ENCODE measurements at regions not wholly inside any gene's neighbourhood (a gene's known extent, or its start where the extent isn't known, plus 50 kb on each side); places are given as distances from the start of the nearest gene placed in this dataset.

GRCh38 chr10:61341008-61341407 lies 112.2 kb downstream of the TMEM26 start:
- H2BK5ac ChIP-seq (ENCODE audit: low read depth, low read length, poor library complexity) = no peak overlapping the region
- no peaks in the 10 kb centered on the region for H3K9me3 ChIP-seq (ENCODE audit: insufficient read depth, low read depth, low read length)
- H4K12ac ChIP-seq (ENCODE audit: low read depth, low read length) = no peak overlapping the region
- H3K79me1 ChIP-seq (ENCODE audit: low read length) = no peaks in the 10 kb centered on the region
- no peak overlapping the region for H3K18ac ChIP-seq (ENCODE audit: low read length)
- H2BK12ac ChIP-seq (ENCODE audit: low read length) = no peak overlapping the region
- H3K36me3 ChIP-seq (ENCODE audit: control insufficient read depth in 1 of 2, insufficient read depth in 2 of 2, low read length in 2 of 2) = no peaks in the 10 kb centered on the region
- H3K4me3 ChIP-seq (ENCODE audit: low read depth, low read length) = no peak overlapping the region
- no peak overlapping the region for H3K4ac ChIP-seq (ENCODE audit: low read depth, low read length)
- no peak overlapping the region for H2BK120ac ChIP-seq (ENCODE audit: insufficient read depth, low read length, poor library complexity)
- no peak overlapping the region for H3K4me2 ChIP-seq (ENCODE audit: low read length)
- no peak overlapping the region for H4K8ac ChIP-seq (ENCODE audit: low read depth, low read length)
- no peaks in the 10 kb centered on the region for H3K79me2 ChIP-seq (ENCODE audit: control insufficient read depth, insufficient read depth, low read length, poor library complexity)
- no peak overlapping the region for H3K9ac ChIP-seq (ENCODE audit: low read length)
- H4K91ac ChIP-seq (ENCODE audit: low read depth, low read length) = no peak overlapping the region
- no peak overlapping the region for H3K14ac ChIP-seq (ENCODE audit: low read length)
- DNase-seq = no peak
- no peak overlapping the region for H2AK5ac ChIP-seq (ENCODE audit: low read length)
- H3K4me1 ChIP-seq (ENCODE audit: control insufficient read depth in 1 of 2, insufficient read depth in 2 of 2, low read length in 2 of 2) = no peaks in the 10 kb centered on the region
- no peaks in the 10 kb centered on the region for H3K27me3 ChIP-seq (ENCODE audit: insufficient read depth, low read length)
- no peak overlapping the region for H3K27ac ChIP-seq (ENCODE audit: low read depth, low read length)
- H2AFZ ChIP-seq (ENCODE audit: insufficient read depth, low read length, poor library complexity) = no peak overlapping the region
- no peak overlapping the region for H3K23ac ChIP-seq (ENCODE audit: low read length)

GRCh38 chr10:61338146-61338545 lies 115.0 kb downstream of the TMEM26 start:
- Histone ChIP-seq H3K36me3 (ENCODE audit: control insufficient read depth in 1 of 2, insufficient read depth in 2 of 2, low read length in 2 of 2) (no peaks in the 10 kb centered on the region), H3K79me2 (ENCODE audit: control insufficient read depth, insufficient read depth, low read length, poor library complexity) (no peaks in the 10 kb centered on the region), H2AK5ac (ENCODE audit: low read length) (no peak overlapping the region), H3K23ac (ENCODE audit: low read length) (no peak overlapping the region), H2BK120ac (ENCODE audit: insufficient read depth, low read length, poor library complexity) (no peak overlapping the region), H3K27me3 (ENCODE audit: insufficient read depth, low read length) (no peaks in the 10 kb centered on the region), H3K4me2 (ENCODE audit: low read length) (no peak overlapping the region), H4K8ac (ENCODE audit: low read depth, low read length) (no peak overlapping the region), H2BK5ac (ENCODE audit: low read depth, low read length, poor library complexity) (no peak overlapping the region), H3K4me3 (ENCODE audit: low read depth, low read length) (no peak overlapping the region), H3K27ac (ENCODE audit: low read depth, low read length) (no peak overlapping the region), H3K14ac (ENCODE audit: low read length) (no peak overlapping the region), H4K12ac (ENCODE audit: low read depth, low read length) (no peak overlapping the region), H3K79me1 (ENCODE audit: low read length) (no peaks in the 10 kb centered on the region), H3K9ac (ENCODE audit: low read length) (no peak overlapping the region), H3K9me3 (ENCODE audit: insufficient read depth, low read depth, low read length) (no peaks in the 10 kb centered on the region), H2BK12ac (ENCODE audit: low read length) (no peak overlapping the region), H3K4me1 (ENCODE audit: control insufficient read depth in 1 of 2, insufficient read depth in 2 of 2, low read length in 2 of 2) (no peaks in the 10 kb centered on the region), H2AFZ (ENCODE audit: insufficient read depth, low read length, poor library complexity) (no peak overlapping the region), H3K4ac (ENCODE audit: low read depth, low read length) (no peak overlapping the region), H4K91ac (ENCODE audit: low read depth, low read length) (no peak overlapping the region), H3K18ac (ENCODE audit: low read length) (no peak overlapping the region)
- no CpG with 5 or more reads among the region's 1 CpG for WGBS (ENCODE audit: extremely low coverage, insufficient coverage, insufficient read length)
- DNase-seq = no peak

GRCh38 chr10:61337741-61338140 lies 115.4 kb downstream of the TMEM26 start:
- whole genome bisulfite sequencing (ENCODE audit: extremely low coverage, insufficient coverage, insufficient read length) = no CpG with 5 or more reads among the region's 3 CpGs

GRCh38 chr10:61336831-61337230 lies 116.3 kb downstream of the TMEM26 start:
- Histone ChIP-seq H3K18ac (ENCODE audit: low read length) (no peak overlapping the region), H2AFZ (ENCODE audit: insufficient read depth, low read length, poor library complexity) (no peak overlapping the region), H3K9me3 (ENCODE audit: insufficient read depth, low read depth, low read length) (no peaks in the 10 kb centered on the region), H3K14ac (ENCODE audit: low read length) (no peak overlapping the region), H4K91ac (ENCODE audit: low read depth, low read length) (no peak overlapping the region), H2BK5ac (ENCODE audit: low read depth, low read length, poor library complexity) (no peak overlapping the region), H3K4me3 (ENCODE audit: low read depth, low read length) (no peak overlapping the region), H3K9ac (ENCODE audit: low read length) (no peak overlapping the region), H3K27ac (ENCODE audit: low read depth, low read length) (no peak overlapping the region), H2AK5ac (ENCODE audit: low read length) (no peak overlapping the region), H2BK120ac (ENCODE audit: insufficient read depth, low read length, poor library complexity) (no peak overlapping the region), H3K23ac (ENCODE audit: low read length) (no peak overlapping the region), H3K4me2 (ENCODE audit: low read length) (no peak overlapping the region), H3K4ac (ENCODE audit: low read depth, low read length) (no peak overlapping the region), H3K4me1 (ENCODE audit: control insufficient read depth in 1 of 2, insufficient read depth in 2 of 2, low read length in 2 of 2) (no peaks in the 10 kb centered on the region), H3K27me3 (ENCODE audit: insufficient read depth, low read length) (no peaks in the 10 kb centered on the region), H3K79me1 (ENCODE audit: low read length) (no peaks in the 10 kb centered on the region), H3K79me2 (ENCODE audit: control insufficient read depth, insufficient read depth, low read length, poor library complexity) (no peaks in the 10 kb centered on the region), H4K8ac (ENCODE audit: low read depth, low read length) (no peak overlapping the region), H3K36me3 (ENCODE audit: control insufficient read depth in 1 of 2, insufficient read depth in 2 of 2, low read length in 2 of 2) (no peaks in the 10 kb centered on the region), H2BK12ac (ENCODE audit: low read length) (no peak overlapping the region), H4K12ac (ENCODE audit: low read depth, low read length) (no peak overlapping the region)
- no peak for DNase-seq
- no CpG with 5 or more reads among the region's 4 CpGs for WGBS (ENCODE audit: extremely low coverage, insufficient coverage, insufficient read length)

More at GRCh38 chr10:61337741-61338140, 115.4 kb downstream of the TMEM26 start:
- no peak for DNase-seq
- Histone ChIP-seq H4K8ac (ENCODE audit: low read depth, low read length) (no peak overlapping the region), H3K27me3 (ENCODE audit: insufficient read depth, low read length) (no peaks in the 10 kb centered on the region), H3K36me3 (ENCODE audit: control insufficient read depth in 1 of 2, insufficient read depth in 2 of 2, low read length in 2 of 2) (no peaks in the 10 kb centered on the region), H3K79me1 (ENCODE audit: low read length) (no peaks in the 10 kb centered on the region), H3K79me2 (ENCODE audit: control insufficient read depth, insufficient read depth, low read length, poor library complexity) (no peaks in the 10 kb centered on the region), H3K18ac (ENCODE audit: low read length) (no peak overlapping the region), H2BK5ac (ENCODE audit: low read depth, low read length, poor library complexity) (no peak overlapping the region), H3K9ac (ENCODE audit: low read length) (no peak overlapping the region), H3K23ac (ENCODE audit: low read length) (no peak overlapping the region), H3K4me2 (ENCODE audit: low read length) (no peak overlapping the region), H2AK5ac (ENCODE audit: low read length) (no peak overlapping the region), H3K4me1 (ENCODE audit: control insufficient read depth in 1 of 2, insufficient read depth in 2 of 2, low read length in 2 of 2) (no peaks in the 10 kb centered on the region), H2BK120ac (ENCODE audit: insufficient read depth, low read length, poor library complexity) (no peak overlapping the region), H2AFZ (ENCODE audit: insufficient read depth, low read length, poor library complexity) (no peak overlapping the region), H3K4ac (ENCODE audit: low read depth, low read length) (no peak overlapping the region), H3K9me3 (ENCODE audit: insufficient read depth, low read depth, low read length) (no peaks in the 10 kb centered on the region), H3K4me3 (ENCODE audit: low read depth, low read length) (no peak overlapping the region), H3K27ac (ENCODE audit: low read depth, low read length) (no peak overlapping the region), H4K91ac (ENCODE audit: low read depth, low read length) (no peak overlapping the region), H4K12ac (ENCODE audit: low read depth, low read length) (no peak overlapping the region), H3K14ac (ENCODE audit: low read length) (no peak overlapping the region), H2BK12ac (ENCODE audit: low read length) (no peak overlapping the region)

- H3K27me3 ChIP-seq (ENCODE audit: insufficient read depth, low read length) = no peaks in the 10 kb centered on the region
- H3K4ac ChIP-seq (ENCODE audit: low read depth, low read length) = no peak overlapping the region
- no peaks in the 10 kb centered on the region for H3K79me1 ChIP-seq (ENCODE audit: low read length)
- no peak overlapping the region for H3K4me2 ChIP-seq (ENCODE audit: low read length)
- H4K8ac ChIP-seq (ENCODE audit: low read depth, low read length) = no peak overlapping the region
- no peak overlapping the region for H3K14ac ChIP-seq (ENCODE audit: low read length)
- H4K91ac ChIP-seq (ENCODE audit: low read depth, low read length) = no peak overlapping the region
- H3K23ac ChIP-seq (ENCODE audit: low read length) = no peak overlapping the region
- H2AK5ac ChIP-seq (ENCODE audit: low read length) = no peak overlapping the region
- H4K12ac ChIP-seq (ENCODE audit: low read depth, low read length) = no peak overlapping the region
- H3K36me3 ChIP-seq (ENCODE audit: control insufficient read depth in 1 of 2, insufficient read depth in 2 of 2, low read length in 2 of 2) = no peaks in the 10 kb centered on the region
- no peak overlapping the region for H2AFZ ChIP-seq (ENCODE audit: insufficient read depth, low read length, poor library complexity)
- no peak for DNase-seq
- H3K18ac ChIP-seq (ENCODE audit: low read length) = no peak overlapping the region
- no peak overlapping the region for H2BK120ac ChIP-seq (ENCODE audit: insufficient read depth, low read length, poor library complexity)
- H3K79me2 ChIP-seq (ENCODE audit: control insufficient read depth, insufficient read depth, low read length, poor library complexity) = no peaks in the 10 kb centered on the region
- H3K27ac ChIP-seq (ENCODE audit: low read depth, low read length) = no peak overlapping the region
- H2BK5ac ChIP-seq (ENCODE audit: low read depth, low read length, poor library complexity) = no peak overlapping the region
- no peak overlapping the region for H2BK12ac ChIP-seq (ENCODE audit: low read length)
- no peaks in the 10 kb centered on the region for H3K4me1 ChIP-seq (ENCODE audit: control insufficient read depth in 1 of 2, insufficient read depth in 2 of 2, low read length in 2 of 2)
- peaks cover 1% of the 10 kb centered on the region for H3K9me3 ChIP-seq (ENCODE audit: insufficient read depth, low read depth, low read length)
- H3K9ac ChIP-seq (ENCODE audit: low read length) = no peak overlapping the region
- H3K4me3 ChIP-seq (ENCODE audit: low read depth, low read length) = no peak overlapping the region
These were observed 117.8 kb downstream of the TMEM26 start for GRCh38 chr10:61335359-61335758.

All from trophoblast cell (in vitro differentiated cells and primary cell).